GM23248 (cell line): ENCODE measurements at regions not wholly inside any gene's neighbourhood (a gene's known extent, or its start where the extent isn't known, plus 50 kb on each side); places are given as distances from the start of the nearest gene placed in this dataset.

ENCODE experiments used
- DNase-seq: peaks from one replicate; pipeline ENCODE4 v3.0.0-alpha.2; 2015
- H2AFZ ChIP-seq: fragments of 200-600 bp; sonication (generic); 2 replicates; pipeline ENCODE4 v1.6.1; 2016; ENCODE audit warnings: antibody characterized with exemption
- H3F3A ChIP-seq: fragments of 200-600 bp; sonication (generic); 2 replicates; pipeline ENCODE4 v1.6.1; 2016; ENCODE audit warnings: mild to moderate bottlenecking, antibody characterized with exemption, mixed run types; ENCODE audit not compliant: insufficient read depth
- H3K27ac ChIP-seq: fragments of 200-600 bp; sonication (generic); 2 replicates; pipeline ENCODE4 v1.5.1; 2016; ENCODE audit warnings: mild to moderate bottlenecking
- H3K27me3 ChIP-seq: fragments of 200-600 bp; sonication (generic); replicated peaks from 2 replicates; pipeline ENCODE4 v1.6.1; 2016; ENCODE audit warnings: mild to moderate bottlenecking; ENCODE audit not compliant: insufficient read depth
- H3K36me3 ChIP-seq: fragments of 200-600 bp; sonication (generic); 2 replicates; pipeline ENCODE4 v1.6.1; 2016; ENCODE audit warnings: low read depth, mild to moderate bottlenecking
- H3K4me1 ChIP-seq: fragments of 200-600 bp; sonication (generic); 2 replicates; pipeline ENCODE4 v1.6.1; 2016; ENCODE audit warnings: mild to moderate bottlenecking; ENCODE audit not compliant: insufficient read depth
- H3K4me2 ChIP-seq: fragments of 200-600 bp; sonication (generic); one replicate; pipeline ENCODE4 v1.6.1; 2016; ENCODE audit warnings: mild to moderate bottlenecking; ENCODE audit not compliant: unreplicated experiment
- H3K4me3 ChIP-seq: fragments of 200-600 bp; sonication (generic); 2 replicates; pipeline ENCODE4 v1.5.1; 2016; ENCODE audit warnings: mild to moderate bottlenecking
- H3K79me2 ChIP-seq: fragments of 200-600 bp; sonication (generic); 2 replicates; pipeline ENCODE4 v1.6.1; 2016; ENCODE audit warnings: mild to moderate bottlenecking; ENCODE audit not compliant: insufficient read depth
- H3K9ac ChIP-seq: fragments of 200-600 bp; sonication (generic); 2 replicates; pipeline ENCODE4 v1.6.1; 2016; ENCODE audit warnings: mild to moderate bottlenecking
- H3K9me2 ChIP-seq: fragments of 200-600 bp; sonication (generic); 2 replicates; pipeline ENCODE4 v1.6.1; 2016; ENCODE audit warnings: mixed run types, mild to moderate bottlenecking, moderate library complexity; ENCODE audit not compliant: insufficient read depth
- H3K9me3 ChIP-seq: fragments of 200-600 bp; sonication (generic); one replicate; pipeline ENCODE4 v1.6.1; 2017; ENCODE audit warnings: low read depth
- H4K20me1 ChIP-seq: fragments of 200-600 bp; sonication (generic); 2 replicates; pipeline ENCODE4 v1.6.0; 2016; ENCODE audit not compliant: insufficient read depth
- EZH2 ChIP-seq: fragments of 200-600 bp; sonication (generic); IDR thresholded peaks from 2 replicates; pipeline ENCODE4 v1.6.1; 2018; ENCODE audit warnings: antibody characterized with exemption, mild to moderate bottlenecking; ENCODE audit not compliant: insufficient read depth, poor library complexity, severe bottlenecking
- EZH2phosphoT487 ChIP-seq: fragments of 200-600 bp; sonication (generic); IDR thresholded peaks from 2 replicates; pipeline ENCODE4 v1.6.1; 2018; ENCODE audit warnings: antibody characterized with exemption, moderate library complexity, mild to moderate bottlenecking, low read depth; ENCODE audit not compliant: insufficient read depth
- WGBS, 2 experiments: methylation state at CpG; one replicate each; pipeline ENCODE4 v1.1.6; 2015 to 2017; ENCODE audit warnings: low lambda C conversion rate in 2 of 2, low coverage in 1 of 2; ENCODE audit errors: missing lambda C conversion rate in 2 of 2; 5-methylcytosine and 5-hydroxymethylcytosine counted together
- in situ Hi-C: fragments of 300-500 bp; cut with MboI; formaldehyde crosslinking; loops from 2 replicates; pipeline ENCODE4 v1.15.0; 2020

DNA sequence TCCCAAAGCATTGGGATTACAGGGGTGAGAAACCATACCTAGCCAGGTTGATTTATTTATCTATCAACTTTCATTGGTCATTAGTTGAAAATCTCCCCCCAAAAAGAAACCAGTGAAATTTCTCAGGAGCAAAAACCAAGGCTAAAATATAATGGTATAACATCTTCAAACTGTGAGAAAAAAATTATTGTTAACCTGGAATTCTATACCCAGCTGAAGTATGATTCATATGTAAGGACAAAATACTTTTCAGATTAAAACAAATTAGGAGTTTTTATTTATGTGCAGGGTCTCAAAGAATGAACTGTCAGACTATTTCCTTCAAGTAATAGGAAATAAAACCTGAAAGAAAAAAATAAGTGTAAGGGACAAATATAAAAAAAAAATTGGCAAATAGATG lies 1053.9 kb downstream of the UQCRFS1 start:
- H3K4me3 ChIP-seq: no peak overlapping the region
- H3K36me3 ChIP-seq: no peaks in the 10 kb centered on the region
- no peak overlapping the region for H3K27ac ChIP-seq
- no peaks in the 10 kb centered on the region for H3K4me1 ChIP-seq
- in situ Hi-C loops: no loop called here
- H3K9me3 ChIP-seq: no peaks in the 10 kb centered on the region
- no peaks in the 10 kb centered on the region for H3F3A ChIP-seq
- TF ChIP-seq EZH2phosphoT487: no peak
- no peak for TF ChIP-seq EZH2
- H3K79me2 ChIP-seq: no peaks in the 10 kb centered on the region
- DNase-seq: no peak
- H3K27me3 ChIP-seq: no peaks in the 10 kb centered on the region
- no peaks in the 10 kb centered on the region for H3K9me2 ChIP-seq
- no peak overlapping the region for H3K4me2 ChIP-seq
- no peak overlapping the region for H3K9ac ChIP-seq
- H2AFZ ChIP-seq: no peak overlapping the region
- no peaks in the 10 kb centered on the region for H4K20me1 ChIP-seq

- Histone ChIP-seq H3F3A (no peaks in the 10 kb centered on the region), H3K9ac (no peak overlapping the region), H3K4me3 (no peak overlapping the region), H3K4me2 (no peak overlapping the region), H4K20me1 (no peaks in the 10 kb centered on the region), H3K4me1 (no peaks in the 10 kb centered on the region), H3K9me2 (no peaks in the 10 kb centered on the region), H3K9me3 (no peaks in the 10 kb centered on the region), H3K27me3 (no peaks in the 10 kb centered on the region), H3K79me2 (no peaks in the 10 kb centered on the region), H3K36me3 (no peaks in the 10 kb centered on the region), H2AFZ (no peak overlapping the region), H3K27ac (no peak overlapping the region)
- in situ Hi-C loops: no loop called here
- DNase-seq: no peak
- no peak for TF ChIP-seq EZH2phosphoT487
- no peak for TF ChIP-seq EZH2
- WGBS, 2 experiments: 48 to 53% methylated on average over 1 of the region's 1 CpG
Measured at GRCh38 chr19:28155265-28155664, 1057.7 kb downstream of the UQCRFS1 start.

GRCh38 chr19:28154077-28154476 lies 1058.9 kb downstream of the UQCRFS1 start:
- in situ Hi-C loops: no loop called here
- TF ChIP-seq EZH2 (no peak), EZH2phosphoT487 (no peak)
- H3K36me3 ChIP-seq: no peaks in the 10 kb centered on the region
- H3K79me2 ChIP-seq: no peaks in the 10 kb centered on the region
- no peak overlapping the region for H3K27ac ChIP-seq
- no peak overlapping the region for H3K4me2 ChIP-seq
- H3F3A ChIP-seq: no peaks in the 10 kb centered on the region
- DNase-seq: no peak
- H3K4me1 ChIP-seq: no peaks in the 10 kb centered on the region
- 17 to 26% methylated on average over 2 of the region's 2 CpGs for WGBS, 2 experiments
- no peak overlapping the region for H2AFZ ChIP-seq
- H4K20me1 ChIP-seq: no peaks in the 10 kb centered on the region
- no peak overlapping the region for H3K4me3 ChIP-seq
- H3K9me2 ChIP-seq: no peaks in the 10 kb centered on the region
- no peaks in the 10 kb centered on the region for H3K9me3 ChIP-seq
- H3K27me3 ChIP-seq: no peaks in the 10 kb centered on the region
- H3K9ac ChIP-seq: no peak overlapping the region

DNA sequence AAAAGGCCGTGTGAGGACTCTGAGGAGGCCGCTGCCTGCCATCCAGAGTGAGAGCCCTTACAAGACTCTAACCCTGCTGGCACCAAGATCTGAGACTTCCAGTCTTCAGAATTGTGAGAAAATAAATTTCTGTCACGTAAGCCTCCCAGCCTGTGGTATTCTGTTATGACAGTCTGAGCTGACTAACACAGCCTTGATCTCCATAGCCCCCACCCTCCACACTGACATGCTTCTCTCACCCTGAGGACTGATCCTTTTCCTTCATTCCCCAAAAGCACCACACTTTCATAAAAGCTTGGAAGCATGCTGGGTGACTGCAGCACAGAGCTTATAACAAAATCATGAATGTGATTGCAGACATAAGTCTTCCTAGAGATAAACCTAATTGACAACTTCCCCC lies 1059.8 kb downstream of the UQCRFS1 start:
- Histone ChIP-seq H2AFZ (no peak overlapping the region), H3K9ac (no peak overlapping the region), H3K4me1 (no peaks in the 10 kb centered on the region), H3K36me3 (no peaks in the 10 kb centered on the region), H3K9me2 (no peaks in the 10 kb centered on the region), H3F3A (no peaks in the 10 kb centered on the region), H3K79me2 (no peaks in the 10 kb centered on the region), H3K4me3 (no peak overlapping the region), H3K4me2 (no peak overlapping the region), H3K27ac (no peak overlapping the region), H3K27me3 (no peaks in the 10 kb centered on the region), H3K9me3 (no peaks in the 10 kb centered on the region), H4K20me1 (no peaks in the 10 kb centered on the region)
- in situ Hi-C loops: no loop called here
- DNase-seq: no peak
- 15 to 26% methylated on average over 3 of the region's 3 CpGs for WGBS, 2 experiments
- no peak for TF ChIP-seq EZH2
- TF ChIP-seq EZH2phosphoT487: no peak

- in situ Hi-C loops: no loop called here
- Histone ChIP-seq H3K4me3 (no peak overlapping the region), H2AFZ (no peak overlapping the region), H3F3A (no peaks in the 10 kb centered on the region), H3K27ac (no peak overlapping the region), H3K9me2 (no peaks in the 10 kb centered on the region), H3K79me2 (no peaks in the 10 kb centered on the region), H3K36me3 (no peaks in the 10 kb centered on the region), H3K9me3 (no peaks in the 10 kb centered on the region), H3K4me1 (no peaks in the 10 kb centered on the region), H3K9ac (no peak overlapping the region), H3K27me3 (no peaks in the 10 kb centered on the region), H3K4me2 (no peak overlapping the region), H4K20me1 (no peaks in the 10 kb centered on the region)
- DNase-seq: no peak
- TF ChIP-seq EZH2phosphoT487: no peak
- no peak for TF ChIP-seq EZH2
- WGBS, 2 experiments: 45 to 55% methylated on average over 5 of the region's 5 CpGs
Measured at GRCh38 chr19:28152195-28152594, 1060.8 kb downstream of the UQCRFS1 start.
